Activated B cell treated with CpG ODN at 0.5 μM for 24 hours (primary cell): ENCODE measurements at regions not wholly inside any gene's neighbourhood (a gene's known extent, or its start where the extent isn't known, plus 50 kb on each side); places are given as distances from the start of the nearest gene placed in this dataset.
A peak's percentile ranks its signal among the peaks of the same experiment; 100 is the strongest.

ENCODE experiments used
- ATAC-seq: fragments of 200-7000 bp; cut with Tn5 transposase; one replicate; pipeline ENCODE4 v1.10.0; 2021; ENCODE audit warnings: low read depth, mild to moderate bottlenecking, moderate library complexity
- CTCF ChIA-PET: fragments of 350-600 bp; sonication (Branson Sonifier 250); formaldehyde crosslinking; loops from one replicate; lab custom pipeline; 2021; ENCODE audit warnings: antibody characterized with exemption; lab: Charles Lee
- POLR2A ChIA-PET: fragments of 350-600 bp; sonication (Branson Sonifier 250); formaldehyde crosslinking; loops from one replicate; lab custom pipeline; 2021; ENCODE audit warnings: antibody characterized with exemption; lab: Charles Lee
- DNase-seq: peaks from one replicate; pipeline ENCODE4 v3.0.0; 2022
- H3K27ac Mint-ChIP-seq: one replicate; pipeline ENCODE4 v1.8.0; 2020; ENCODE audit warnings: mixed read lengths
- H3K27me3 Mint-ChIP-seq: one replicate; pipeline ENCODE4 v1.8.0; 2021; ENCODE audit warnings: mixed read lengths
- H3K36me3 Mint-ChIP-seq: one replicate; pipeline ENCODE4 v1.8.0; 2021; ENCODE audit warnings: low read depth, mixed read lengths
- H3K4me1 Mint-ChIP-seq: one replicate; pipeline ENCODE4 v1.8.0; 2021; ENCODE audit warnings: mixed read lengths
- H3K4me3 Mint-ChIP-seq: one replicate; pipeline ENCODE4 v1.8.0; 2020; ENCODE audit warnings: mild to moderate bottlenecking, mixed read lengths
- H3K9me3 Mint-ChIP-seq: one replicate; pipeline ENCODE4 v1.8.0; 2020; ENCODE audit warnings: mixed read lengths
- intact Hi-C: fragments of 100-400 bp; cut with micrococcal nuclease; formaldehyde crosslinking; loops from one replicate; pipeline ENCODE4 v1.15.1; 2024
- TF ChIP-seq, protein P1 (sequence below): fragments of 200-600 bp; IDR thresholded peaks from one replicate; pipeline ENCODE4 v1.8.0; 2022; ENCODE audit warnings: antibody characterized with exemption, mild to moderate bottlenecking

DNA sequence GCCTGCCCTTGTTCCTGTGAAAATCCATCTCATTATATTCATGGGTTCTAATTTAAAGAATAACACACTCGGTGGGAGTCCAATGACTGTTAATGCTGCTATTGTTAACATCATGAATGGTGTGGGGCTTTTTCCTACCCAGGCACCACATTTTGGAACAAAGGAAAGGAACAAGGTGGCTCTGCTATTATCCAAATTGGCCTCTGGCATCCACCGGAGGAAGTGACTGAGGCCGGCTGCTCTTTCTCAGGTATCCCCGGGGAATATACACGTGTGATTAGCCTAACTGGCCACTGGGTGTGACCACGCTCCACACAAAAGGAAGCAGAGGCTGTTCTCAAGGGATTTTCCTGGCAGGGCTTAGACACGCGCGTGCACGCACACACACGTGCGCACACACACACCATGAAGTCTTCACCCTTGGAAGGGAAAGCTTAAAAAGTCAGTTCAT is 601.2 kb upstream of the ARID1B start:
- no peak overlapping the region for H3K4me3 Mint-ChIP-seq
- ChIA-PET CTCF (no interaction called here), POLR2A (no interaction called here)
- H3K9me3 Mint-ChIP-seq, result peaks cover 3% of the 10 kb centered on the region
- no peak overlapping the region for H3K27ac Mint-ChIP-seq
- no peaks in the 10 kb centered on the region for H3K27me3 Mint-ChIP-seq
- H3K36me3 Mint-ChIP-seq, result no peaks in the 10 kb centered on the region
- TF ChIP-seq, protein P1, sequence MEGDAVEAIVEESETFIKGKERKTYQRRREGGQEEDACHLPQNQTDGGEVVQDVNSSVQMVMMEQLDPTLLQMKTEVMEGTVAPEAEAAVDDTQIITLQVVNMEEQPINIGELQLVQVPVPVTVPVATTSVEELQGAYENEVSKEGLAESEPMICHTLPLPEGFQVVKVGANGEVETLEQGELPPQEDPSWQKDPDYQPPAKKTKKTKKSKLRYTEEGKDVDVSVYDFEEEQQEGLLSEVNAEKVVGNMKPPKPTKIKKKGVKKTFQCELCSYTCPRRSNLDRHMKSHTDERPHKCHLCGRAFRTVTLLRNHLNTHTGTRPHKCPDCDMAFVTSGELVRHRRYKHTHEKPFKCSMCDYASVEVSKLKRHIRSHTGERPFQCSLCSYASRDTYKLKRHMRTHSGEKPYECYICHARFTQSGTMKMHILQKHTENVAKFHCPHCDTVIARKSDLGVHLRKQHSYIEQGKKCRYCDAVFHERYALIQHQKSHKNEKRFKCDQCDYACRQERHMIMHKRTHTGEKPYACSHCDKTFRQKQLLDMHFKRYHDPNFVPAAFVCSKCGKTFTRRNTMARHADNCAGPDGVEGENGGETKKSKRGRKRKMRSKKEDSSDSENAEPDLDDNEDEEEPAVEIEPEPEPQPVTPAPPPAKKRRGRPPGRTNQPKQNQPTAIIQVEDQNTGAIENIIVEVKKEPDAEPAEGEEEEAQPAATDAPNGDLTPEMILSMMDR, result no peak
- intact Hi-C loops, result no loop called here
- DNase-seq (no peak), ATAC-seq (no peak)
- peaks cover 6% of the 10 kb centered on the region for H3K4me1 Mint-ChIP-seq

DNA sequence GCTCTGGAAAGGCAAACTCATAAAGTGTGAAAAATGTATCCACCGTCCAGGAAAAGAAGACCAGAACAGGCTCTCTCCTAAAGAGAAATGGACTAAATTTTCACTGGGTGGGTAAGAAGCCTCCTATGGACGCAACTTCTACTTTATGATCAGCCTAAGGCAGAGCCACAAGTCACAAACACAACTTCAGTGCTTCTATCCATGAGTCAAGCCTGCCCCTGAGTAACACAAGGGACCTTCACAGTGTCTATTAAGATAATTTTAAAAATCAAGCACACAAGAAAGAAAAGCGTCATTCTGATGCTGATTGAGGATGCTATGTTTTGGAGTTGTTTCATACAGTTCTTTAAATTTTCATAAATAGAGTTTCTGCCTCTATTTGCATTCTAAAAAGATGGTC is 601.7 kb upstream of the ARID1B start:
- no peaks in the 10 kb centered on the region for H3K27me3 Mint-ChIP-seq
- peaks cover 6% of the 10 kb centered on the region for H3K4me1 Mint-ChIP-seq
- H3K36me3 Mint-ChIP-seq, result no peaks in the 10 kb centered on the region
- POLR2A ChIA-PET, result no interaction called here
- H3K27ac Mint-ChIP-seq, result no peak overlapping the region
- H3K9me3 Mint-ChIP-seq, result no peaks in the 10 kb centered on the region
- intact Hi-C loops, result no loop called here
- no peak overlapping the region for H3K4me3 Mint-ChIP-seq
- TF ChIP-seq, protein P1, result no peak
- DNase-seq (no peak), ATAC-seq (no peak)
- CTCF ChIA-PET, result no interaction called here

DNA sequence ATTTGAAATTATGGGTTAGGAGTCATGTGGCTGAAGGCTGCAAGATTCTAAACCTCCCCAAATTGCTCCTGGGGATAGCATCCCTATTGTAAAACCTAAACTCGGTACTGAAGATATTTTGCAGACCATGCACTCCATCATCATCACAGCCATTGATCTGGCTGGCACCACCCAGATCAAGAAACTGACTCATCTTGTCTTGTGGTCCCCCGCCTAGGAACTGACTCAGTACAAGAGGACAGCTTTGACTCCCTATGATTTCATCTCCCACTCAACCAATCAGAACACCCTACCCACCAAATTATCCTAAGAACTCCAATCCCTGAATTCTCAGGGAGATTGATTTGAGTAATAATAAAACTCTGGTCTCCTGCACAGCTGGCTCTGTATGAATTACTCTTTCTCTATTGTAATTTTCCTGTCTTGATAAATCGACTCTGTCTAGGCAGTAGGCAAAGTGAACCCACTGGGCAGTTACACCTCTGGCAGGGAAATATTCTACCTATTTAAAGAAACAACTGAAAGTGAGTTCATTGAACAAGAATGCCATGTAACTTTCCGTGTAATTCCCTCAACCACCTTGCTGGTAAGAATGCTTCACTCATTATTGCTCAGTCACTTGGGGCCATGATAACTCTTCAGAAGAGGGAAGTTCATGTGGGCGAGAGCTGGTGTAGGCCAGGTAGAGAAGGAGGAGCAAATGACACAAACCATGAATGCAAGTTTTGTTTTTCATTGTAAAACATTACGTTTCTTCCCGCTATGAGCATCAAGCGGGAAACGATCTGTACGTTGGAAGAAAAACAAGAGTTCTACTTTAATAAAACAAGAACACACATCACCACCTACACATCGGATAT is 602.9 kb upstream of the ARID1B start:
- Mint-ChIP-seq H3K4me1 (peaks cover 6% of the 10 kb centered on the region), H3K27ac (no peak overlapping the region), H3K4me3 (no peak overlapping the region), H3K27me3 (no peaks in the 10 kb centered on the region), H3K9me3 (no peaks in the 10 kb centered on the region), H3K36me3 (no peaks in the 10 kb centered on the region)
- ChIA-PET CTCF (no interaction called here), POLR2A (no interaction called here)
- intact Hi-C loops, result no loop called here
- DNase-seq (no peak), ATAC-seq (no peak)
- TF ChIP-seq, protein P1, result no peak

DNA sequence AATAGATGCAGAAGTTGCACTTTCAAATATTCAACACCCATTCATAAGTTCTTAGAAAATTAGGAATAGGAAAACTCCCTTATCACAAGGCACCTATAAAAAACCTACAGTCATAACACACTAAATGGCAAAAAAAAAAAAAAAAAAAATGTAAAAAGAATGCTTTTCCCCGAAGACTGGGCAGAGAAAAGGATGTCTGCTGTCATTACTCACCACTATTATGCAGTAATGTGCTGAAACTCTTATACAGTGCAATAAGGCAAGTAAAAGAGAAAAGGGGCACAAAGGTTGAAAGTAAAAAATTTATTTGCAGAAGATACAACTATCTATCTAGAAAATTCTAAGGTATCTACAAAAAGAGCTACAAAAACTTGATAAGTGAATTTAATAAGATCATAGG is 607.8 kb upstream of the ARID1B start:
- Mint-ChIP-seq H3K4me1 (peaks cover 29% of the 10 kb centered on the region), H3K36me3 (no peaks in the 10 kb centered on the region), H3K4me3 (no peak overlapping the region), H3K9me3 (no peaks in the 10 kb centered on the region), H3K27ac (no peak overlapping the region), H3K27me3 (no peaks in the 10 kb centered on the region)
- ChIA-PET CTCF (no interaction called here), POLR2A (no interaction called here)
- intact Hi-C loops, result loop anchor here (10.0 kb wide), 1 partner anchor 115 kb away; no protein-coding TSS in a partner anchor
- ATAC-seq (no peak), DNase-seq (no peak)
- TF ChIP-seq, protein P1, result no peak

DNA sequence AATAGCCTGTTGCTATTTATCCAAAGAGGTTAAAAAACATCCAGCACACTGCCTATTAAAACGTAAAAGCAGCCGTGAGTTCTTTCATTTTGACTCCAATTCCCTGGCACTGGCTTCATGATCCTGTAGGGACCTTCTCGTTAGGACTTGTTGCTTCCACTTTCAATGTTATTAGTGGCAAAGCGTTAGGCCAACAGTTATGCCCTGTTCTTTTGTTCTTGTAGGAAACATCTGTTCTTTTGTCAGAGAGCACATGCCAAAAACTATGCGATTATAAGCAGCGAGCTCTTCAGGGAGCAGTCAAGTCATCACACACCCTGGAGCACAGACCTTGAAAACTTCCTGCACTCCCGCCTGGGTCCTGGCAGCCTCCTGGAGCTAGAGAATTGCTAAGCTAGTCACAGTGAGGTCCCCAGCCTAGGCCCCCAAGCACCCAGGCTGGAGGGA is 609.5 kb upstream of the ARID1B start:
- TF ChIP-seq, protein P1, result no peak
- CTCF ChIA-PET, result no interaction called here
- no peak for DNase-seq
- POLR2A ChIA-PET, result interaction anchor here (0.6 kb wide), 1 partner anchor 556 kb away, joined by 5 read pairs; no protein-coding TSS in a partner anchor
- Mint-ChIP-seq H3K27me3 (no peaks in the 10 kb centered on the region), H3K9me3 (no peaks in the 10 kb centered on the region), H3K36me3 (no peaks in the 10 kb centered on the region), H3K4me3 (peak overlapping the region; percentile 49), H3K27ac (peak overlapping the region; percentile 11), H3K4me1 (peaks cover 45% of the 10 kb centered on the region)
- intact Hi-C loops, result loop anchor here (10.0 kb wide), 1 partner anchor 117 kb away; no protein-coding TSS in a partner anchor
- ATAC-seq, result no peak
